BE2C (cell line): ENCODE measurements at regions not wholly inside any gene's neighbourhood (a gene's known extent, or its start where the extent isn't known, plus 50 kb on each side); places are given as distances from the start of the nearest gene placed in this dataset.

Experiments
- DNase-seq: peaks from one replicate; pipeline ENCODE4 v3.0.0-alpha.2; 2020
- H3K27me3 ChIP-seq: fragments of 250-450 bp; sonication (Bioruptor Pico); 2 replicates; pipeline ENCODE4 v1.5.1; 2020; ENCODE audit warnings: mild to moderate bottlenecking
- H3K36me3 ChIP-seq: fragments of 250-450 bp; sonication (Bioruptor Pico); 2 replicates; pipeline ENCODE4 v1.5.1; 2020; ENCODE audit warnings: mild to moderate bottlenecking
- H3K4me1 ChIP-seq: fragments of 250-450 bp; sonication (Bioruptor Pico); 2 replicates; pipeline ENCODE4 v1.5.1; 2020
- H3K4me3 ChIP-seq: 2 replicates; pipeline ENCODE4 v1.5.1; 2011; ENCODE audit warnings: low read depth, low read length
- H3K9me3 ChIP-seq: fragments of 250-450 bp; sonication (Bioruptor Pico); 2 replicates; pipeline ENCODE4 v1.5.1; 2020
- CTCF ChIP-seq: IDR thresholded peaks from 2 replicates; pipeline ENCODE4 v1.5.1; 2012; ENCODE audit warnings: mild to moderate bottlenecking, low read depth, low read length

GRCh38 chr5:159488516-159488915, 158.2 kb upstream of the IL12B start:
- H3K27me3 ChIP-seq, result no peaks in the 10 kb centered on the region
- H3K4me3 ChIP-seq, result no peak overlapping the region
- TF ChIP-seq CTCF, result no peak
- no peaks in the 10 kb centered on the region for H3K36me3 ChIP-seq
- H3K9me3 ChIP-seq, result no peaks in the 10 kb centered on the region
- DNase-seq, result peak; percentile 22
- peaks cover 7% of the 10 kb centered on the region for H3K4me1 ChIP-seq

- H3K36me3 ChIP-seq, result no peaks in the 10 kb centered on the region
- no peaks in the 10 kb centered on the region for H3K9me3 ChIP-seq
- peaks cover 7% of the 10 kb centered on the region for H3K4me1 ChIP-seq
- H3K4me3 ChIP-seq, result no peak overlapping the region
- TF ChIP-seq CTCF, result no peak
- DNase-seq, result no peak
- no peaks in the 10 kb centered on the region for H3K27me3 ChIP-seq
These were observed 159.5 kb upstream of the IL12B start for GRCh38 chr5:159489779-159490178.

GRCh38 chr5:159490507-159490906, 160.2 kb upstream of the IL12B start:
- H3K4me3 ChIP-seq, result no peak overlapping the region
- no peak for TF ChIP-seq CTCF
- no peak for DNase-seq
- H3K27me3 ChIP-seq, result no peaks in the 10 kb centered on the region
- H3K4me1 ChIP-seq, result peaks cover 11% of the 10 kb centered on the region
- H3K36me3 ChIP-seq, result no peaks in the 10 kb centered on the region
- no peaks in the 10 kb centered on the region for H3K9me3 ChIP-seq

GRCh38 chr5:159493696-159494095, 163.4 kb upstream of the IL12B start:
- no peaks in the 10 kb centered on the region for H3K27me3 ChIP-seq
- DNase-seq, result no peak
- TF ChIP-seq CTCF, result no peak
- H3K4me1 ChIP-seq, result peaks cover 13% of the 10 kb centered on the region
- H3K36me3 ChIP-seq, result no peaks in the 10 kb centered on the region
- no peaks in the 10 kb centered on the region for H3K9me3 ChIP-seq
- no peak overlapping the region for H3K4me3 ChIP-seq

- no peak overlapping the region for H3K4me3 ChIP-seq
- TF ChIP-seq CTCF, result no peak
- no peak for DNase-seq
- H3K4me1 ChIP-seq, result peaks cover 11% of the 10 kb centered on the region
- H3K9me3 ChIP-seq, result no peaks in the 10 kb centered on the region
- H3K27me3 ChIP-seq, result no peaks in the 10 kb centered on the region
- no peaks in the 10 kb centered on the region for H3K36me3 ChIP-seq
These were observed 166.5 kb upstream of the IL12B start for GRCh38 chr5:159496773-159497172.

GRCh38 chr5:159497221-159497620, 166.9 kb upstream of the IL12B start:
- Histone ChIP-seq H3K9me3 (no peaks in the 10 kb centered on the region), H3K36me3 (no peaks in the 10 kb centered on the region), H3K27me3 (no peaks in the 10 kb centered on the region), H3K4me1 (peaks cover 11% of the 10 kb centered on the region), H3K4me3 (no peak overlapping the region)
- DNase-seq, result peak; percentile 53
- TF ChIP-seq CTCF, result no peak
